Liver (tissue), 3 donors: ENCODE measurements at regions not wholly inside any gene's neighbourhood (a gene's known extent, or its start where the extent isn't known, plus 50 kb on each side); places are given as distances from the start of the nearest gene placed in this dataset.

ENCODE experiments used
- CTCF ChIP-seq: fragments of 150-350 bp; IDR thresholded peaks from 2 replicates; pipeline ENCODE4 v1.5.1; 2017; ENCODE audit warnings: improper control_type of control experiment, low read depth, low read length; ENCODE audit not compliant: missing input control
- EGR1 ChIP-seq, 2 donors: IDR thresholded peaks; 2 replicates each; pipeline ENCODE4 v1.6.1; 2016 to 2018; ENCODE audit warnings: antibody characterized with exemption in 2 of 2, low read depth in 2 of 2
- HNF4G ChIP-seq: IDR thresholded peaks from 2 replicates; pipeline ENCODE4 v1.6.1; 2016; ENCODE audit warnings: antibody characterized with exemption
- JUND ChIP-seq, 2 donors: IDR thresholded peaks; 2 replicates each; pipeline ENCODE4 v1.6.1; 2016; ENCODE audit warnings: antibody characterized with exemption in 2 of 2
- TAF1 ChIP-seq: conservative IDR thresholded peaks from 2 replicates; pipeline ENCODE4 v1.6.1; 2016; ENCODE audit warnings: antibody characterized with exemption, mild to moderate bottlenecking
- donor health status: healthy.
- donor health status: healthy.

- TF ChIP-seq HNF4G (no peak), CTCF (no peak), TAF1 (no peak), JUND (IDR thresholded peaks at IDR 0.05) (no peak), EGR1 (IDR thresholded peaks at IDR 0.05; ENCODE audit: low read depth in 2 of 2) (no peak)
These were observed 173.6 kb downstream of the PTGER3 start for GRCh38 chr1:70874063-70874462.
